GM23338 (cell line): ENCODE measurements at regions not wholly inside any gene's neighbourhood (a gene's known extent, or its start where the extent isn't known, plus 50 kb on each side); places are given as distances from the start of the nearest gene placed in this dataset.

Experiments
- CTCF ChIP-seq, 2 experiments: fragments of 200-600 bp in 1 of 2; sonication (generic) in 1 of 2; conservative IDR thresholded peaks; 2 replicates each; pipeline versions ENCODE4 v1.5.1 to v1.6.1; 2016 to 2017; ENCODE audit warnings: antibody characterized with exemption in 2 of 2, low read depth in 2 of 2, mild to moderate bottlenecking in 2 of 2, moderate library complexity in 1 of 2
- EZH2 ChIP-seq: fragments of 200-600 bp; sonication (generic); IDR thresholded peaks from one replicate; pipeline ENCODE4 v1.8.0; 2017; ENCODE audit warnings: antibody characterized with exemption, mild to moderate bottlenecking, low read depth; ENCODE audit not compliant: unreplicated experiment
- POLR2AphosphoS5 ChIP-seq: IDR thresholded peaks from 2 replicates; pipeline ENCODE4 v1.6.1; 2016; ENCODE audit warnings: antibody characterized with exemption, low read depth

DNA sequence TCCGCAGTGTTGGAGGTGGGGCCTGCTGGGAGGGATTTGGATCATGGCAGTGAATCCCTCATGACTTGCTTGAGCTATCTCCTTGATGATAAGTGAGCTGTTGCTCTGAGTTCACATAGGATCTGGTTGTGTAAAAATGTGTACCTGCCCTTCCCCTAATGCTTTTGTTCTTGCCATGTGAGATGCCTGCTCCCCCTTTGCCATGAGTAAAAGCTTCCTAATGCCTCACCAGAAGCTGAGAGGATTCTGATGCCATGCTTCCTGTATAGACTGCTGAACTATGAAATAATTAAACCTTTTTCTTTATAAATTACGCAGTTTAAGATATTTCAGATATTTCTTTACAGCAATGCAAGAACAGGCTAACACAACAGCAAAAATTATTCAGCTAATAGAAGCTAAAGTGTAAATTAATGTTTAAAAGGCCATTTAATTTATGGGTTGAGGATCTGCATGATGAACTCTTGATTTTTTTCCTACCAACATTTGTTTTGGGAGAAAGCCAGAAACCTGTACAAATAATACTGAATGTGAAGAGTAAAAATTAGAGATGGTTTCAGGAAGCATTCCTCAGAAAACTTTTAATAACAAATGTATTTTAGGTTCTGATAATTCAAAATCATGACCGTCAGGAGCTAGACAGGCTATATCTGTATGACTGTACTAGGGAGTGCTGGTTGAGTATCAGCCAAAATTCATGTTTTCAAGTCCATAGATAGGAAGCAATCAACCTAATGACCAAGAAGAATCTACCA, 177.5 kb upstream of the GRIA4 start:
- TF ChIP-seq CTCF (conservative IDR thresholded peaks at IDR 0.05; ENCODE audit: low read depth in 2 of 2) (no peak), EZH2 (no peak), POLR2AphosphoS5 (no peak)
